GM10266 (cell line): ENCODE measurements at regions not wholly inside any gene's neighbourhood (a gene's known extent, or its start where the extent isn't known, plus 50 kb on each side); places are given as distances from the start of the nearest gene placed in this dataset.

Experiments used
- DNase-seq: peaks from one replicate; pipeline ENCODE4 v3.0.0; 2012; ENCODE audit errors: extremely low spot score
- CTCF ChIP-seq: IDR thresholded peaks from 2 replicates; pipeline ENCODE4 v1.5.1; 2012; ENCODE audit warnings: mild to moderate bottlenecking, low read depth; ENCODE audit not compliant: control insufficient read depth, insufficient read depth; ENCODE audit errors: missing control alignments

DNA sequence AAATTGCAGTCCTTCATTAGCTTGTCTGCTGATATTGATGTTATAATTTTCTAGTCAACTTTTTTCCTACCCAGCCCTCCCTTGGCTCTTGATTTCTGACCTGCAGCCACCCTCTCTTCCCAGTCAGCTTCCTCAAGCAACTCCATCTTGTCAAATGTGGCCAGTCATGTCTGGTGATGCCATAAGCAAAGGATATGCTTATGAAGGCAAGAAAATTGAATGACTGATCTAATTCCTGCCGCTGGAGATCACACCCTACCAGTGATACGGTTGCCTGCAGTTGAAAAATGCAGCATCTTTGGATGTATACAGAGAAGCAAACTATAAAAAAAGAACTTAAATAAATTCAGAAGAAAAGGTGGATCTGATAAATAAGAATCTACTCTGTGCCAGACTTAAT, 297.1 kb upstream of the DAB1 start:
- TF ChIP-seq CTCF, result no peak
- DNase-seq, result no peak

- no peak for DNase-seq
- no peak for TF ChIP-seq CTCF
These were observed 295.4 kb upstream of the DAB1 start for GRCh38 chr1:57719274-57719673.

- no peak for DNase-seq
- no peak for TF ChIP-seq CTCF
These were observed 289.6 kb upstream of the DAB1 start for GRCh38 chr1:57713501-57713900.

DNA sequence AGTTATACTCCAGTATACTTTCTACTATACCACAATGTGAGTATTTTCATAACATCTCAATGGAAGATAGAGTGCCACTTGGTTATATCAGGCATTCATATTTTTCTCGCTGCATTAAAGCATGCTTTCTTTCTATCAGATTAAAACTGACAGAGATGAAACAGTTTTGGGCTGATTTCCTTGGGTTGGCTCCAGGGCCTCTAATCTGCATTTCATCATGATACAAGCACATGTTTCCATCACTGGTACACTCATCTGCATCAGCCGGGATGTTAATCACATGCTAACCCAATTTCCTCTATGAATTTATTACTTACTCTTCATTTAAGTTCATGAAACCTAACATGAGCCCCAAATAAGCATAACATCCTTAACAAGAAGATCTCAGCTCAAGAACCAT, 289.0 kb upstream of the DAB1 start:
- no peak for DNase-seq
- TF ChIP-seq CTCF, result no peak

- DNase-seq, result no peak
- TF ChIP-seq CTCF, result no peak
These were observed 287.5 kb upstream of the DAB1 start for GRCh38 chr1:57711326-57711725.

DNA sequence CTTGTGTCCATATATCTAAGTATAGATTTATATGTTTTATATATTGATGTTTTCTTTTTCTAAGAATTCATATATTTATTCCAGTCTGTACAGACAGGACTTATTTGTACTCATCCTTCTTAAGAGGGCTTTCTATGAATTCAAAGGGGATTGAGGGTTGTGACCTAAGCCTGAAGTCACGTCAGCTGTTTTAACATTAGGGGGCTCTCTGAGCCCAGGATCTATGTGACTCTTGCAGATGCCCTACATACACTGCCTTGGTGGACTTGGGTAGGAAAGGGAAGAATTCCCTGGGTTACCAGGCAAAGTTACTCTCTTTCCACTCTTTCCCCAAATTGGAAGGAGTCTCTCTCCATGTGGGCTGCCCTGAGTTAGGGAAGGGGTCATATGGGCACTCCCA, 283.8 kb upstream of the DAB1 start:
- DNase-seq, result no peak
- no peak for TF ChIP-seq CTCF

DNA sequence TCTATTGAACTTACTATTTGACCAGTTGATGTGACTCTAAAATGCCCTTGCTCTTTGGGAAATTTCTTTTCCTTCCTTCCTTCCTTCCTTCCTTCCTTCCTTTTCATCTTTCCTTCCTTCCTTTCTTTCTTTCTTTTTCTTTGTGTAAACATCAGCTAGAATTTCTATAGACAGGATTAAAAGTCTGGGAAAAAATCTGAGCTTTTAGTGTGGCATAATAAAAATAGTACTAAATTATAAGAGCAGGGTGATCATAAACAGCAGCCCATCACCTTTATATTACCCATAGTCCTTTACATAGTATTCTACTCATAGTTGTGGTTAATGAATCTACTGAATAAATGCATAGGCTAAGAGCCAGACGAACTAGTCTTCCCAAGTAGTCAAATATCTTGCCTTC, 281.0 kb upstream of the DAB1 start:
- DNase-seq, result no peak
- TF ChIP-seq CTCF, result no peak
